Dendritic cell treated with granulocyte-macrophage colony-stimulating factor and Interleukin-4, amounts not matched to agents 40 ng/mL and 50 ng/mL, for 4 days (primary cell): ENCODE measurements at regions not wholly inside any gene's neighbourhood (a gene's known extent, or its start where the extent isn't known, plus 50 kb on each side); places are given as distances from the start of the nearest gene placed in this dataset.
"Not testable (repeated sequence)": the region's sequence is repeated elsewhere in the genome, so short reads cannot be mapped to it uniquely, and the experiment has no call there.

Experiments used
- H3K27ac Mint-ChIP-seq: one replicate; pipeline ENCODE4 v1.8.0; 2022; ENCODE audit warnings: mild to moderate bottlenecking, mixed read lengths
- H3K27me3 Mint-ChIP-seq: one replicate; pipeline ENCODE4 v1.8.0; 2022; ENCODE audit warnings: mild to moderate bottlenecking, mixed read lengths
- H3K36me3 Mint-ChIP-seq: one replicate; pipeline ENCODE4 v1.8.0; 2022; ENCODE audit warnings: low read depth, mixed read lengths
- H3K4me1 Mint-ChIP-seq: one replicate; pipeline ENCODE4 v1.8.0; 2022; ENCODE audit warnings: low read depth, mixed read lengths
- H3K4me3 Mint-ChIP-seq: one replicate; pipeline ENCODE4 v1.8.0; 2022; ENCODE audit warnings: mild to moderate bottlenecking, moderate library complexity, mixed read lengths
- H3K9me3 Mint-ChIP-seq: one replicate; pipeline ENCODE4 v1.8.0; 2022; ENCODE audit warnings: mixed read lengths
- intact Hi-C: fragments of 100-400 bp; cut with micrococcal nuclease; formaldehyde crosslinking; loops from one replicate; pipeline ENCODE4 v1.15.0; 2022

DNA sequence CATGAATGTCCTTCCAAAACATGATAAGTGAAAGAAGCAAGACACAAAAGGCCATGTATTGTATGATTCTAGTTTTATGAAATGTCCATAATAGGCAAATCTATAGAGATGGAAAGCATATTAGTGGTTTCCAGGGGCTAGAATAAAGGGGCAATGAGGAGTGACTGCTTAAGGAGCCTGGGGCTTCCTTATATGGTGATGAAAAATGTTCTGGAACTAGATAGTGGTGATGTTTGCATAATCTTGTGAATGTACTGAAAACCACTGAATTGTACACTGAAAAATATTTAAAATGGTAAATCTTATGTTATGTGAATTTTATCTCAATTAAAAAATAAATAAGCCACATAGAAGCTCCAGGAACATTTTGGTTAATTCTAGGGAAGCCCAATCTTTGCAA is 144.4 kb upstream of the ANKRD55 start:
- Mint-ChIP-seq H3K9me3 (peaks cover 16% of the 10 kb centered on the region), H3K27ac (no peak overlapping the region), H3K27me3 (peaks cover 1% of the 10 kb centered on the region), H3K4me3 (no peak overlapping the region), H3K36me3 (peaks cover 6% of the 10 kb centered on the region), H3K4me1 (no peaks in the 10 kb centered on the region)
- intact Hi-C loops, result no loop called here

DNA sequence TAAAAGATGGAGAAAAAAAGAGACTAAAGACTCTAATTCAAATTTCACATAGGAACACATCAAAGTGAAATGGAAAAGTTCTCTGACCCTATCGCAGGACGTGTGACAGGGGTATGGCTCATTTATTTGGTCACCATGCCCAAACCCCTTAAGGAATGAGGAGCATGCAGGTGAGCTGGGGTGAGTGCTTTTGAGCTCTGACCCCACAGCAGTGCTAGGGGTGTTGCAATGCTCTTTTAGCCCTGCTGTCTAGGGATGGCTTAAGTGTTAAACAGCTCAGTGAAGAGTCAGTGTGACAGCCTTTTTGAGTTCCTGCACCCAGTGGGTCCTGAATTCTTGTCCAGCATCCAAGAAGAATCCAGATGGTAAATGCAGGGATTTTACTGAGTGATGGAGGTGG is 143.0 kb upstream of the ANKRD55 start:
- Mint-ChIP-seq H3K4me3 (no peak overlapping the region), H3K27ac (no peak overlapping the region)

DNA sequence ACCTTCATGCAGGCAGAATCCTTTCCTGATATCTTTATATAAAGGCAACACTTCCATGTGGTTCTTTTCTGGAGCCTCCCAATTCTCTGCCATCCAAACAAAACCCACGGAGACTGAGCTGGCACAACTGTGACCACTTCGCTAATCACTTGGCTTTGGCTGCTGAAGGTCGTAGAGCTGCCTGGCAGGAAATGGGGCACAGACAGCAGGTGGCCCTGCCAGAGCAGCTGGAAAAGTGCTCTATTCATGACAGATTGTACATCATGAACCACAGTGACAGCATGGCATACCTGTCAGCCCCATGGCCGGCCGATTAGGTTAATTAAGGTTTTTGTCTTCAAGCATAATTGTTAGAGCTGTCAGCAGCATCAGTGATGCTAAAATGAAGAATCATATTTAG is 141.9 kb upstream of the ANKRD55 start:
- Mint-ChIP-seq H3K27ac (no peak overlapping the region), H3K36me3 (peaks cover 6% of the 10 kb centered on the region), H3K4me3 (no peak overlapping the region), H3K27me3 (peaks cover 3% of the 10 kb centered on the region), H3K4me1 (no peaks in the 10 kb centered on the region), H3K9me3 (peaks cover 16% of the 10 kb centered on the region)
- intact Hi-C loops, result no loop called here

More for the DNA sequence above, 143.0 kb upstream of the ANKRD55 start:
- Mint-ChIP-seq H3K4me1 (no peaks in the 10 kb centered on the region), H3K36me3 (peaks cover 6% of the 10 kb centered on the region), H3K9me3 (peaks cover 16% of the 10 kb centered on the region), H3K27me3 (peaks cover 3% of the 10 kb centered on the region)
- intact Hi-C loops, result no loop called here

DNA sequence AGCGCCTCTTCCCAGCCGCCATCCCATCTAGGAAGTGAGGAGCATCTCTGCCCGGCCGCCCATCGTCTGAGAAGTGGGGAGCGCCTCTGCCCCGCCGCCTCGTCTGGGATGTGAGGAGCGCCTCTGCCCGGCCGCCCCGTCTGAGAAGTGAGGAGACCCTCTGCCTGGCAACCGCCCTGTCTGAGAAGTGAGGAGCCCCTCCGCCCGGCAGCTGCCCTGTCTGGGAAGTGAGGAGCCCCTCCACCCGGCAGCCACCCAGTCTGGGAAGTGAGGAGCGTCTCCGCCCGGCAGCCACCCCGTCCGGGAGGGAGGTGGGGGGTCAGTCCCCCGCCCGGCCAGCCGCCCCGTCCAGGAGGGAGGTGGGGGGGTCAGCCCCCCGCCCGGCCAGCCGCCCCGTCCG is 139.4 kb upstream of the ANKRD55 start:
- H3K27me3 Mint-ChIP-seq, H3K36me3 Mint-ChIP-seq, H3K4me1 Mint-ChIP-seq, H3K27ac Mint-ChIP-seq, intact Hi-C loops, H3K4me3 Mint-ChIP-seq: not testable (repeated sequence)
- peaks cover 16% of the 10 kb centered on the region for H3K9me3 Mint-ChIP-seq

DNA sequence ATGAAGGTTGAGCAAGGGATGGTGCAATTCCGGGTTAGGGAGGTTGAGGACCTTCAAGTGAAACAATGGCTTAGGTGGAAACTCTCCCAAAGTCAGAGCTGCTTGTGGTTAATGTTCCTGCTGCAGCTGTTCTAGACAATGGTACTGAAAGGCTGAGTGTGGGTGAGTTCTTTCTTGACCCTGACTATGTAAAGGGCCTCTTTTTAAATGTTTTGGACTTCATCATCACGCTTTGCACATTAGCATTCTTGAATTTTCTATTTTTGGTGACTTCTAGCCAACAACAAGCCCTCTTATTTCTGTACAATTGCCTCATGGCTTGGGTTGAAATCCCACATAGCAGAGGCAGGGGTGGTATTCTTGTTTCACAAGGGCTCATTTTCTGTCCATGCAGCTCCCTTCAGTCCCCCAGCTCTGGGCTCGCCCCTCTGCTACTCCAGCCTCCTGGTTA is 136.3 kb upstream of the ANKRD55 start:
- no peaks in the 10 kb centered on the region for H3K36me3 Mint-ChIP-seq
- H3K27ac Mint-ChIP-seq, result no peak overlapping the region
- H3K4me1 Mint-ChIP-seq, result no peaks in the 10 kb centered on the region
- intact Hi-C loops, result no loop called here
- H3K27me3 Mint-ChIP-seq, result peaks cover 2% of the 10 kb centered on the region
- no peak overlapping the region for H3K4me3 Mint-ChIP-seq
- H3K9me3 Mint-ChIP-seq, result peaks cover under 1% of the 10 kb centered on the region

DNA sequence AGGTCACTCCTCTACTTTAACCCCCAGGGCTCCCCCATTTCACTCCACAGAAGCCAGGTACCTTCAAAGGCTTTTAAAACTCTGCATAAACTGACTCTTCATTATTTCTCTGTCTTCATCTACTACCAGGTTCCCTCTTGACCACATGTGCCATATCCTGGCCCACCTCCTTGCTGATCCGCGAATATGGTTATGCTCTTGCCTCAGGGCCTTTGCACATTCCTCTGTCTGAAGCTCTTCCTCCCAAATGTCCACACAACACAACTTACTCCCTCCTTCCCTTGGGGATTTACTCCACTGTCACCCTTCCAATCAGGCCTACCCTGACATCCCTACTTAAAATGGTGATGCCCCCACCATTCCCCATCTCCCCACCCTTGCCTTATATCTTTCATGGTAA is 134.6 kb upstream of the ANKRD55 start:
- peaks cover 9% of the 10 kb centered on the region for H3K9me3 Mint-ChIP-seq
- H3K4me3 Mint-ChIP-seq, result no peak overlapping the region
- H3K27ac Mint-ChIP-seq, result no peak overlapping the region
- H3K36me3 Mint-ChIP-seq, result no peaks in the 10 kb centered on the region
- intact Hi-C loops, result no loop called here
- H3K27me3 Mint-ChIP-seq, result peaks cover 2% of the 10 kb centered on the region
- no peaks in the 10 kb centered on the region for H3K4me1 Mint-ChIP-seq

DNA sequence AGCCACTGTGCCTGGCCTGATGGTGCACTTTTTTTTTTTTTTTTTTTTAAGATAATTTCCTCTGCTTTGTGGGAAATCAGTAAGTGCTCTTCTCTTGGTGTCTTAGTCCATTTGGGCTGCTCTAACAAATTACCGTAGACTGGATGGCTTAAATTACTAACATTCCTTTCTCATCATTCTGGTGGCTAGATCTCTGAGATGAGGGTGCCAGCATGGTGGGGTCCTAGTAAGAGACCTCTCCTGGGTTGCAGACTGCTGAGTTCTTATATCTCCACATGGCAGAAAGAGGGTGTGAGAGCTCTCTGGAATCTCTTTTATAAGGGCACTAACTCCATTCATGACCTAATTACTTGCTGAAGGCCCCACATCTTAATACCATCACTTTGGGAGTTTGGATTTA is 133.9 kb upstream of the ANKRD55 start:
- Mint-ChIP-seq H3K4me1 (no peaks in the 10 kb centered on the region), H3K4me3 (no peak overlapping the region), H3K27ac (no peak overlapping the region)

DNA sequence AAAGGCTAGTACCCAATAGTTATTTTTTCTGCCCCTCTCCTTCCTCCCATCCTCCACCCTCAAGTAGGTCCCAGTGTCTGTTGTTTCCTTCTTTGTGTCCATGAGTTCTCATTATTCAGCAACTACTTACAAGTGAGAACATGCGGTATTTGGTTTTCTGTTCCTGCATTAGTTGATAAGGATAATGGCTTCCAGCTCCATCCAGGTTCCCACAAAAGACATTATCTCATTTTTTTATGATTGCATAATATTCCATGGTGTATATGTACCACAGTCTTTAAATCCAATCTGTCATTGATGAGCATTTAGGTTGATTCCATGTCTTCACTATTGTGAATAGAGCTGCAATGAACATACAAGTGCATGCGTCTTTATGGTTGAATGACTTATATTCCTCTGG is 128.3 kb upstream of the ANKRD55 start:
- no peaks in the 10 kb centered on the region for H3K36me3 Mint-ChIP-seq
- no peak overlapping the region for H3K27ac Mint-ChIP-seq
- peaks cover 8% of the 10 kb centered on the region for H3K27me3 Mint-ChIP-seq
- no peak overlapping the region for H3K4me3 Mint-ChIP-seq
- intact Hi-C loops, result no loop called here
- peaks cover 9% of the 10 kb centered on the region for H3K9me3 Mint-ChIP-seq
- peaks cover 7% of the 10 kb centered on the region for H3K4me1 Mint-ChIP-seq

More for the DNA sequence above, 133.9 kb upstream of the ANKRD55 start:
- intact Hi-C loops, result no loop called here
- no peaks in the 10 kb centered on the region for H3K36me3 Mint-ChIP-seq
- H3K27me3 Mint-ChIP-seq, result peaks cover 2% of the 10 kb centered on the region
- peaks cover 9% of the 10 kb centered on the region for H3K9me3 Mint-ChIP-seq

DNA sequence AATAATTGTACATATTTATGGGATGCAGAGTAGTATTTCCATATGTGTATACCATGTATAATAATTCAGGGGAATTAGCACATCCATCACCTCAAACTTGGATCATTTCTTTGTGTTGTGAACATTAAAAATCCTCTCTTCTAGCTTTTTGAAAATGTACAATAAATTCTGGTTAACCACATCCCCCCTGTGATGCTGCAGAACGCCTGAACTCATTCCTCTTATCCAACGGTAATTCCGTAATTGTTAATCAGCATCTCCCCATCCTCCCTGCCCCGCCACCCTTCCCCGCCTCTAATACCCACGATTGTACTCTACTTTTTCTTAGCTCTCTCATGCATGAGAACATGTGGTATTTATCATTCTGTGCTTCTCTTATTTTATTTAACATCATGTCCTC is 127.7 kb upstream of the ANKRD55 start:
- Mint-ChIP-seq H3K9me3 (peaks cover 9% of the 10 kb centered on the region), H3K27ac (no peak overlapping the region), H3K27me3 (peaks cover 8% of the 10 kb centered on the region), H3K4me3 (no peak overlapping the region), H3K36me3 (no peaks in the 10 kb centered on the region), H3K4me1 (peaks cover 7% of the 10 kb centered on the region)
- intact Hi-C loops, result no loop called here

DNA sequence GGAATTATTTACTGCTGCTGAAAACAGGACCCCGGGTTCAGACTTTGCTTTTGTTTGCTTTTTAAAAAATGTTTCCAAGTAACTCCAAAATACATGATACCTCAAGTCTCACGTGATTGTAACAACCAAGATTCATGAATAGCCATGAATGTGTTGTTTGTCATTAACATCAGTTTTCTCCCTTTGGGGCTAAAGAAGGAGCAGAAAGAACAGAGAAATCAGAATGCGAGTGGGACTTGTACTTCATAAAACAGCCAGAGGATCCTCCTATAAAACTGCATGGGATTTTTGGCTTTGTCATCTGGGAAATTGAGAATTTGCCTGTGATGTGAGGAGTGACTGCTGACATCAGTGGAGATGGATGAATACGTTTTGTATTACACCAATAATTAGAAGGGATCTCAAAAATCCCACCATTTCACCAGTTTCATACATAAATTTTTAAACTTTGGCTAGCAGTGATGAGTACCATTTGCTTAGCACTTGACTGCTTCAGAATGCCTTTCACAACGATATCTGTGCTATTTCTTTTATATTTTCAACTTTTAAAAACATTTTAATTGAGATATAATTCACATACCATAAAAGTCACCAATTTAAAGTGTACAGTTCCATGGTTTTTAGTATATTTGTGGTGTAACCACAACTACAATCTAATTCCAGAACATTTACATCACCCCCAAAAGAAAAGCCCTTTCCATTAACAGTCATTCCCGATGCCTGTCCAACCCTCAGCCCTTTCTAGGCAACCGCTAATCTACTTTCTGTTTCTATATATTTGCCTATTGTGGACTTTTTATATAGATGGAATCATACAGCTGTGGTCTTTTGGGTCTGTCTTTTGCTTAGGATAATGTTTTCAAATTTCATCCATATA is 126.9 kb upstream of the ANKRD55 start:
- H3K27ac Mint-ChIP-seq, result no peak overlapping the region
- no peak overlapping the region for H3K4me3 Mint-ChIP-seq
- intact Hi-C loops, result no loop called here
- H3K9me3 Mint-ChIP-seq, result peaks cover 9% of the 10 kb centered on the region
- H3K36me3 Mint-ChIP-seq, result no peaks in the 10 kb centered on the region
- H3K27me3 Mint-ChIP-seq, result peaks cover 8% of the 10 kb centered on the region
- H3K4me1 Mint-ChIP-seq, result peaks cover 7% of the 10 kb centered on the region

DNA sequence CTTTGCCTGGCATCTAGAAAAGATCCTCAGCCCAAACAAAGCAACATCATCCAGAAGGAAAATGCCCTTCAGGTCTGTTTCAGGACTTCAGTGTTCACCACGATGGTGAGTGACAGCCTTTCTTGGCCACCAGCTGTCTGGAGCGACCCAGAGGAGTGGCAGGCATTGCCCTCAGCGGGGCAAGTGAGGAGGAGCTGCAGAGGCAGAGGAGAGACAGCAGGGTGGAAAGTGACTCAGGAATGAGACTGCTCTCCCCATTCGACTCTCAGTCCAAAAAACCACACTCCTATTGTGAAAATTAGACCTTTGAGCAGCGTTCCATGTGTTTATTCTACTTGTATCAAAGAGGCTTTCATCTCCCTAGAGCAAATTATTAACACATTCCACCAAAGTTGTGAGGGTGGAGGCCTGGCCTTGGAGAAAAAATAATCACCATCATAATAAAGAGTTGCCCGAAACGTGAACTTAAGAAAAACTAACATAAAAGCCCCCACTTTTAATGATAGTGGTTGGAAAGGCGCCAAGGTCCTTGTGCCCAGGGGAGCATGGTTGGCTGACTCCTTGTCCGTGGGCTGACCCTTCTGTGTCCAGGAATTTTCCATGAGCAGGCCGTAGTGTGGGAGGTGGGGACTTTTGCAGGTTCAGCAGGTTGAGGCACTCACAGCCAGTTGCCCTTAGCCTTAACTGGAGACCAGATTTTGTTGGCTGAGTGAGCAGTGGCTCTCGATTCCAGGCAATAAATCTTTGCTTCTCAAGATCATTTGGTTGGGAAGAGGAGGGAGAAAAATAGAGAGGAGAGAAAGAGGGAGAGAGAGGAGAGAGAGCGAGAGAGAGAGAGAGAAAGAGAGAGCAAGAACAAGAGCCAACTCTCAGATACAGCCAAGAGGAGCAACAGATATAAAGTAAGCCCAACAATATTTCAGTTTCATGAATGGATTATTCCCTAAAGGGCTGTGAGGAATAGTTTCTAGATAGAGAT is 125.9 kb upstream of the ANKRD55 start:
- Mint-ChIP-seq H3K4me3 (no peak overlapping the region), H3K27me3 (peaks cover 8% of the 10 kb centered on the region), H3K4me1 (peaks cover 7% of the 10 kb centered on the region), H3K27ac (no peak overlapping the region), H3K9me3 (peaks cover 4% of the 10 kb centered on the region), H3K36me3 (no peaks in the 10 kb centered on the region)
- intact Hi-C loops, result no loop called here

DNA sequence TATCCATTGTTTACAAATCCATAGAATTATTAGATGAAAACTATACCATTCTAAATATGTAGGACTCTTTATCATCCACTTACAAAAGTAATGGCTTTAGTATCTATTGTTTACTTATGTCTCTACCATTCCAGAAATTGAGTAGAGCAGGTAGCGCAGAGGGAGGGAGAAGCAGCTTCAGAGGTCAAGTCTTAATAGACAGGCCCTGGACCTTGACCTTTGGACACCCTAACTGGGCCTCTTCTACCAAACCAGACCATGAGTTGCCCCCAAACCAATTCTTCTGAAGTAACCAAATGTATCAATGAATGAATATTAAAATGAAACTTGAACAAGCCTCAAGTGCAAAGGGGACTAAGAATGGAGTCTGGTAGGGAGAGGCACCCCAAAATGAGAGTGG is 124.9 kb upstream of the ANKRD55 start:
- Mint-ChIP-seq H3K36me3 (no peaks in the 10 kb centered on the region), H3K4me3 (no peak overlapping the region), H3K27me3 (peaks cover 8% of the 10 kb centered on the region), H3K4me1 (peaks cover 7% of the 10 kb centered on the region), H3K9me3 (no peaks in the 10 kb centered on the region), H3K27ac (no peak overlapping the region)
- intact Hi-C loops, result no loop called here

DNA sequence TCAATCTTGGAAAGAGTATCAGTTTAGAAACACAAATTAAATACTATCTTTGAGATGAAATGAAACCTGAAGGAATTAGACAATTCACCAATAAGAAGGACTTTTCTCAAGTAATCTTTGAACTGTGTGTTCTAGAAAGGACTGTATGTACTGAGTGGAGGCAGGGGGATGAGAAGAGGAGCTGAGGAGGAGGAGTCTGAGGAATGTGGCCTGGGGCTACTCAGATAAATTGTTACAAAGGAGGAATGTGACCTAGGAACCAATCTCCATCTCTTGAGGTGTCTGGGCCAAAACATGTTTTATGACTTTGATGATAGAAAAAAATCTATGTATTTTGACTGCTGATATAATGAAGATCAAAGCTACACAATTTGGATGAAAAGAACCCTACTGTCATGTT is 124.3 kb upstream of the ANKRD55 start:
- H3K9me3 Mint-ChIP-seq, result no peaks in the 10 kb centered on the region
- H3K36me3 Mint-ChIP-seq, result no peaks in the 10 kb centered on the region
- H3K27ac Mint-ChIP-seq, result no peak overlapping the region
- H3K4me3 Mint-ChIP-seq, result no peak overlapping the region
- intact Hi-C loops, result no loop called here
- peaks cover 8% of the 10 kb centered on the region for H3K27me3 Mint-ChIP-seq
- H3K4me1 Mint-ChIP-seq, result peaks cover 7% of the 10 kb centered on the region

DNA sequence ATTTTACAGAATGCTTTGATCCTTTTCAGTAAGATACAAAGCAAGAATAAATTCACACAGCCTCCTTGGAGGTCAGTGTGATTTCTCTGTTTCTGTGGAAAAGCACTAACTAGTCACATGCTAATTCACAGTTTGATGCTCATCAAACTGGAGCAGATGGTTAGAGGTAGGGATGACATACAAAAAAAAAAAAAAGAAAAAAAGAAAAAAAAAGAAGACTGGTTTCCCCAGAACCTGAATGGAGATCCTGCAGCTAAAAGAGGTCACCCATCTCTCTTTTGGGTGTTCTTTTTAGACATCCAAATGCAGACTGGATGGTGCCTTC is 123.7 kb upstream of the ANKRD55 start:
- Mint-ChIP-seq H3K4me3 (no peak overlapping the region), H3K4me1 (peaks cover 7% of the 10 kb centered on the region), H3K27ac (no peak overlapping the region), H3K36me3 (no peaks in the 10 kb centered on the region), H3K27me3 (peaks cover 8% of the 10 kb centered on the region), H3K9me3 (no peaks in the 10 kb centered on the region)
- intact Hi-C loops, result no loop called here
